Activated naive CD8-positive, alpha-beta T cell treated with anti-CD3 and anti-CD28 coated beads for 36 hours (primary cell): ENCODE measurements at regions not wholly inside any gene's neighbourhood (a gene's known extent, or its start where the extent isn't known, plus 50 kb on each side); places are given as distances from the start of the nearest gene placed in this dataset.
"Not testable (repeated sequence)": the region's sequence is repeated elsewhere in the genome, so short reads cannot be mapped to it uniquely, and the experiment has no call there.

Source experiments
- DNase-seq: peaks from one replicate; pipeline ENCODE4 v3.0.0; 2021
- H3K27ac Mint-ChIP-seq: one replicate; pipeline ENCODE4 v1.8.0; 2022; ENCODE audit warnings: mild to moderate bottlenecking, moderate library complexity, mixed read lengths
- H3K27me3 Mint-ChIP-seq: one replicate; pipeline ENCODE4 v1.8.0; 2022; ENCODE audit warnings: mild to moderate bottlenecking, mixed read lengths
- H3K36me3 Mint-ChIP-seq: one replicate; pipeline ENCODE4 v1.8.0; 2021; ENCODE audit warnings: mild to moderate bottlenecking, mixed read lengths
- H3K4me1 Mint-ChIP-seq: one replicate; pipeline ENCODE4 v1.8.0; 2021; ENCODE audit warnings: mixed read lengths
- H3K4me3 Mint-ChIP-seq: one replicate; pipeline ENCODE4 v1.8.0; 2022; ENCODE audit warnings: mild to moderate bottlenecking, moderate library complexity, mixed read lengths
- H3K9me3 Mint-ChIP-seq: one replicate; pipeline ENCODE4 v1.8.0; 2022; ENCODE audit warnings: mixed read lengths

GRCh38 chr6:110543106-110543505 lies 66.7 kb upstream of the SLC22A16 start:
- H3K9me3 Mint-ChIP-seq, result peaks cover 8% of the 10 kb centered on the region
- H3K4me3 Mint-ChIP-seq, result no peak overlapping the region
- DNase-seq, result no peak
- H3K4me1 Mint-ChIP-seq, result peaks cover under 1% of the 10 kb centered on the region
- H3K27me3 Mint-ChIP-seq, result peaks cover 4% of the 10 kb centered on the region
- peaks cover 3% of the 10 kb centered on the region for H3K36me3 Mint-ChIP-seq
- no peak overlapping the region for H3K27ac Mint-ChIP-seq

GRCh38 chr6:110542311-110543024 lies 66.1 kb upstream of the SLC22A16 start:
- Mint-ChIP-seq H3K36me3 (peaks cover 3% of the 10 kb centered on the region), H3K27ac (no peak overlapping the region), H3K4me1 (peaks cover 7% of the 10 kb centered on the region), H3K4me3 (no peak overlapping the region), H3K27me3 (peaks cover 4% of the 10 kb centered on the region), H3K9me3 (peaks cover 8% of the 10 kb centered on the region)
- no peak for DNase-seq

GRCh38 chr6:110541701-110542309 lies 65.4 kb upstream of the SLC22A16 start:
- DNase-seq, result no peak
- H3K27me3 Mint-ChIP-seq, result peaks cover 4% of the 10 kb centered on the region
- peaks cover 14% of the 10 kb centered on the region for H3K4me1 Mint-ChIP-seq
- H3K36me3 Mint-ChIP-seq, result peaks cover 3% of the 10 kb centered on the region
- no peak overlapping the region for H3K4me3 Mint-ChIP-seq
- no peak overlapping the region for H3K27ac Mint-ChIP-seq
- H3K9me3 Mint-ChIP-seq, result peaks cover 8% of the 10 kb centered on the region

GRCh38 chr6:110539277-110540019 lies 63.0 kb upstream of the SLC22A16 start:
- H3K4me1 Mint-ChIP-seq, result peaks cover 19% of the 10 kb centered on the region
- not testable (repeated sequence) for DNase-seq, H3K36me3 Mint-ChIP-seq, H3K27ac Mint-ChIP-seq, H3K4me3 Mint-ChIP-seq, H3K9me3 Mint-ChIP-seq, H3K27me3 Mint-ChIP-seq

- peaks cover 10% of the 10 kb centered on the region for H3K27me3 Mint-ChIP-seq
- H3K4me3 Mint-ChIP-seq, result no peak overlapping the region
- H3K36me3 Mint-ChIP-seq, result no peaks in the 10 kb centered on the region
- peaks cover 5% of the 10 kb centered on the region for H3K9me3 Mint-ChIP-seq
- H3K4me1 Mint-ChIP-seq, result peaks cover 19% of the 10 kb centered on the region
- DNase-seq, result no peak
- no peak overlapping the region for H3K27ac Mint-ChIP-seq
These were observed 62.2 kb upstream of the SLC22A16 start for GRCh38 chr6:110538416-110539160.

- H3K36me3 Mint-ChIP-seq, result no peaks in the 10 kb centered on the region
- no peak overlapping the region for H3K27ac Mint-ChIP-seq
- no peak for DNase-seq
These were observed 61.1 kb upstream of the SLC22A16 start for GRCh38 chr6:110537208-110538123.

GRCh38 chr6:110534731-110535492 lies 58.5 kb upstream of the SLC22A16 start:
- Mint-ChIP-seq H3K4me3 (no peak overlapping the region), H3K36me3 (no peaks in the 10 kb centered on the region), H3K9me3 (peaks cover 5% of the 10 kb centered on the region), H3K27ac (no peak overlapping the region), H3K27me3 (peaks cover 10% of the 10 kb centered on the region), H3K4me1 (peaks cover 19% of the 10 kb centered on the region)
- DNase-seq, result no peak

More at GRCh38 chr6:110537208-110538123, 61.1 kb upstream of the SLC22A16 start:
- Mint-ChIP-seq H3K27me3 (peaks cover 10% of the 10 kb centered on the region), H3K9me3 (peaks cover 5% of the 10 kb centered on the region), H3K4me1 (peaks cover 19% of the 10 kb centered on the region), H3K4me3 (no peak overlapping the region)

- no peak overlapping the region for H3K4me3 Mint-ChIP-seq
- H3K27me3 Mint-ChIP-seq, result peaks cover 20% of the 10 kb centered on the region
- H3K4me1 Mint-ChIP-seq, result peaks cover 12% of the 10 kb centered on the region
- no peak overlapping the region for H3K27ac Mint-ChIP-seq
- H3K9me3 Mint-ChIP-seq, result no peaks in the 10 kb centered on the region
- DNase-seq, result no peak
- no peaks in the 10 kb centered on the region for H3K36me3 Mint-ChIP-seq
These were observed 56.0 kb upstream of the SLC22A16 start for GRCh38 chr6:110532431-110532830.

- H3K27ac Mint-ChIP-seq, result no peak overlapping the region
- peaks cover 1% of the 10 kb centered on the region for H3K4me1 Mint-ChIP-seq
- no peak for DNase-seq
- H3K27me3 Mint-ChIP-seq, result peaks cover 17% of the 10 kb centered on the region
- H3K9me3 Mint-ChIP-seq, result no peaks in the 10 kb centered on the region
- no peaks in the 10 kb centered on the region for H3K36me3 Mint-ChIP-seq
- no peak overlapping the region for H3K4me3 Mint-ChIP-seq
These were observed 54.3 kb upstream of the SLC22A16 start for GRCh38 chr6:110530671-110531070.

- H3K36me3 Mint-ChIP-seq, result no peaks in the 10 kb centered on the region
- peaks cover 1% of the 10 kb centered on the region for H3K4me1 Mint-ChIP-seq
- no peak overlapping the region for H3K4me3 Mint-ChIP-seq
- H3K27me3 Mint-ChIP-seq, result peaks cover 12% of the 10 kb centered on the region
- H3K27ac Mint-ChIP-seq, result no peak overlapping the region
- H3K9me3 Mint-ChIP-seq, result no peaks in the 10 kb centered on the region
- DNase-seq, result no peak
These were observed 53.5 kb upstream of the SLC22A16 start for GRCh38 chr6:110529907-110530306.

GRCh38 chr6:110529355-110529754 lies 52.9 kb upstream of the SLC22A16 start:
- Mint-ChIP-seq H3K36me3 (no peaks in the 10 kb centered on the region), H3K27me3 (peaks cover 10% of the 10 kb centered on the region), H3K4me3 (no peak overlapping the region), H3K4me1 (peaks cover 1% of the 10 kb centered on the region), H3K27ac (no peak overlapping the region), H3K9me3 (no peaks in the 10 kb centered on the region)
- DNase-seq, result no peak

- no peak for DNase-seq
- H3K27me3 Mint-ChIP-seq, result peaks cover 10% of the 10 kb centered on the region
- peaks cover 1% of the 10 kb centered on the region for H3K4me1 Mint-ChIP-seq
- H3K4me3 Mint-ChIP-seq, result no peak overlapping the region
- H3K9me3 Mint-ChIP-seq, result no peaks in the 10 kb centered on the region
- H3K27ac Mint-ChIP-seq, result no peak overlapping the region
- no peaks in the 10 kb centered on the region for H3K36me3 Mint-ChIP-seq
These were observed 52.5 kb upstream of the SLC22A16 start for GRCh38 chr6:110528930-110529325.

GRCh38 chr6:110528101-110528929 lies 51.9 kb upstream of the SLC22A16 start:
- Mint-ChIP-seq H3K27me3 (peaks cover 10% of the 10 kb centered on the region), H3K4me3 (no peak overlapping the region), H3K36me3 (no peaks in the 10 kb centered on the region), H3K9me3 (no peaks in the 10 kb centered on the region), H3K27ac (no peak overlapping the region), H3K4me1 (peaks cover 1% of the 10 kb centered on the region)
- DNase-seq, result peak; percentile 23
